NB4 (cell line): ENCODE measurements at regions not wholly inside any gene's neighbourhood (a gene's known extent, or its start where the extent isn't known, plus 50 kb on each side); places are given as distances from the start of the nearest gene placed in this dataset.

Experiments
- DNase-seq: peaks from one replicate; pipeline ENCODE4 v3.0.0; 2010; ENCODE audit warnings: low read depth
- H3K4me3 ChIP-seq: one replicate; pipeline ENCODE4 v1.5.1; 2011; ENCODE audit warnings: mild to moderate bottlenecking, low read depth, low read length, moderate library complexity
- MYC ChIP-seq: IDR thresholded peaks from 2 replicates; pipeline ENCODE4 v1.6.1; 2011; ENCODE audit warnings: low read depth, low read length
- POLR2A ChIP-seq: IDR thresholded peaks from 2 replicates; pipeline ENCODE4 v1.6.1; 2011; ENCODE audit warnings: mild to moderate bottlenecking; ENCODE audit not compliant: insufficient read length; ENCODE audit errors: extremely low read depth
- TF ChIP-seq, protein P1 (sequence below): IDR thresholded peaks from 2 replicates; pipeline ENCODE4 v1.6.1; 2011; ENCODE audit warnings: low read depth, low read length
- TF ChIP-seq, protein P2 (sequence below): IDR thresholded peaks from one replicate; pipeline ENCODE4 v1.5.1; 2012; ENCODE audit warnings: low read depth, low read length

DNA sequence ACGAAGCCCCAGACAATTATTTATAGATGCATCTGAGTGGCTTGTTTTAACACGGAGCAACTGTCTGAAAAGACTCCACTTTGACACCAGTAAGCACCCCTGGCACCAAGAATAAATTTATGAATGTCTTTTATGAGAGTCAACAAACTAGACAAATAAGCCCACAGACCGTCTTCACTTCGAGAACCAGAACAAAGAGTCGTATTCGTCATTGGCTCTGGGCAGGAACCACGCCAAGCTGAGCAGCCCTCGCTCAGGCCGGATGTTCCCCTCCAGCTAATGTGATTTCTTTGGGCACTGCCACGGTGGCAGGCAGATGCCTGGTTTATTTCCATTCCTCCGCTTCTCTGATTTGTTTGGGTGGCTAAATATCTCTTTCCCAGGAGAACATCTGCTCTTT lies 91.9 kb upstream of the STC2 start:
- DNase-seq: no peak
- no peak overlapping the region for H3K4me3 ChIP-seq
- no peak for TF ChIP-seq POLR2A
- TF ChIP-seq, protein P1, sequence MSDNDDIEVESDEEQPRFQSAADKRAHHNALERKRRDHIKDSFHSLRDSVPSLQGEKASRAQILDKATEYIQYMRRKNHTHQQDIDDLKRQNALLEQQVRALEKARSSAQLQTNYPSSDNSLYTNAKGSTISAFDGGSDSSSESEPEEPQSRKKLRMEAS: no peak

DNA sequence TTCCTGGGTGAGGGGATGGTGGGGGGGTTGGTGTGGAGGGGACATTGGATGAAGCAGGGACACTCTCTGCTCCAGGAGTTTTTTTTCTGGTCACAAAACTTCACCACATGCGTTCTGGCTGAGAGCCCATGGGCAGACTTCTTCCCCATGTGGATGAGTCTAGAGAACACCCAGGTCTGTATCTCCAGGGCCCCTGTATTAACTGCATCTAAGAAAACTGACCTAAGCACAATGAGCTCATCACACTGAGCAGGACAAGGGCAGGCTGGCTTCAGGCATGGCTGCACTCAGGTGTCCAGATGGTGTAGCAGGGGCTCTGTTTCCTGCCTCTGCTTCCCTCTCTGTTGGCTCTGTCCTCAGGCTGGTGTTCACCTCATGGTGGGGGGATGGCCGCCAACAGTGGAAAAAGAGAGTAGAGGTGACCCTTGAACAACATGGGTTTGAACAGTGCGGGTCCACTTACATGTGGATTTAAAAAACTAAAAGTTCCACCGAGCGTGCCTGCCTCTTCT lies 85.3 kb upstream of the STC2 start:
- TF ChIP-seq, protein P2, sequence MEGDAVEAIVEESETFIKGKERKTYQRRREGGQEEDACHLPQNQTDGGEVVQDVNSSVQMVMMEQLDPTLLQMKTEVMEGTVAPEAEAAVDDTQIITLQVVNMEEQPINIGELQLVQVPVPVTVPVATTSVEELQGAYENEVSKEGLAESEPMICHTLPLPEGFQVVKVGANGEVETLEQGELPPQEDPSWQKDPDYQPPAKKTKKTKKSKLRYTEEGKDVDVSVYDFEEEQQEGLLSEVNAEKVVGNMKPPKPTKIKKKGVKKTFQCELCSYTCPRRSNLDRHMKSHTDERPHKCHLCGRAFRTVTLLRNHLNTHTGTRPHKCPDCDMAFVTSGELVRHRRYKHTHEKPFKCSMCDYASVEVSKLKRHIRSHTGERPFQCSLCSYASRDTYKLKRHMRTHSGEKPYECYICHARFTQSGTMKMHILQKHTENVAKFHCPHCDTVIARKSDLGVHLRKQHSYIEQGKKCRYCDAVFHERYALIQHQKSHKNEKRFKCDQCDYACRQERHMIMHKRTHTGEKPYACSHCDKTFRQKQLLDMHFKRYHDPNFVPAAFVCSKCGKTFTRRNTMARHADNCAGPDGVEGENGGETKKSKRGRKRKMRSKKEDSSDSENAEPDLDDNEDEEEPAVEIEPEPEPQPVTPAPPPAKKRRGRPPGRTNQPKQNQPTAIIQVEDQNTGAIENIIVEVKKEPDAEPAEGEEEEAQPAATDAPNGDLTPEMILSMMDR: no peak
- TF ChIP-seq POLR2A: no peak
- no peak for TF ChIP-seq MYC
- TF ChIP-seq, protein P1: no peak
- no peak for DNase-seq
- no peak overlapping the region for H3K4me3 ChIP-seq

DNA sequence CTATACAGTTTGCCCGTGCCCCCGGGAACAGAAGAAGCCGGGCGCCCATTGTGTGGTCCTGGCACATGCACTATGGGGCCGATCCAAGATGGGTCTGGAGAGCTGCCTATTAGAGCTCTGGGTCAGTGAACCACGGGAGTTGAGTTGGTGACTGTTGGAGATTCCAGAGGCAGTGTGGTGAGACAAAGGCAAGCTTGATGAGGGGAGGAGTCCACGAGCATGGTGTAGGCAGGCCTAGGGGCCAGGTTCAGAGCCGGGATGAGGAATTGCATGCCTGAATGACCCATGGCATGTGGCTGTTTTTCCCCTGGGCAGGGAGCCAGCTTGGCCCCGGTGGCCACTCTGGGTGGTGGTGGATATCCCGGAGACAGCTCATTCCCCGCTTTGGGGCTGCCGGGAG lies 84.4 kb upstream of the STC2 start:
- no peak for TF ChIP-seq POLR2A
- no peak for TF ChIP-seq MYC
- TF ChIP-seq, protein P2: no peak
- TF ChIP-seq, protein P1: no peak
- H3K4me3 ChIP-seq: no peak overlapping the region
- DNase-seq: no peak

DNA sequence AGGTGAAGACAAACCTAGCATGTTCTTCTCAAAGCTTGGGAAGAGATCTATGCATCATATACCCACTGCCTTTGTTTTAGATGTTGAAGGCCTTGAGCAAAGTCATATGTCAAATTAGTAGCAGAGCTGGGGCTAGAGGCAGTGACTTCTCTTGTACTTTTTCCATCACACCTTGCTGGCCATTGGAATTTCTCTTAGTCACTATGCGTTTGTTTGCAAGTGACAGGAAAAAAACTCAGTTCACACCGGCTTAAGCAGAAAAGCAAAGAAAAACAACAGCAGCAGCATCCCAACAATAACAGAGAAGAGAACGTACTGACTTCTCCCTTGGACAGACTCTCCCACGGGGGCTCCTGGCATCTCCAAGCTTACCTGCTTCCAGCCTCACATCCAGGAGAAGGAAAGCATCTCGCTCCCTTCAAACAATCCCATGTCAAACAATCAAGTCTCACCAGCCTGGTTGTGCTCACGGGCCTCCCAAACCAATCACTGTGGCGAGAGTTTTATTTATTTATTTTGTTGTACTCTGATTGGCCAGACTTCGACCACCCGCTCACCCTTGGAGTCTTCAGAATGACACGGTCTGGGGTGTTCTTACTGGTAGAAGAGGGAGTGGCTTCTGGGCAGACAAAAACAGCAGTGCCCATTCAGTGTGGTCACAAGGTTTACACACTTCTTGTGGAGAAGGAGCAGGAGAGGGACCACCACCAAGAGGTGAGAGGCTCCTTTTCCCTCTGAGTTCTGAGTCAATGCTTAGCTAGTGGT lies 83.8 kb upstream of the STC2 start:
- H3K4me3 ChIP-seq: no peak overlapping the region
- TF ChIP-seq, protein P1: no peak
- TF ChIP-seq, protein P2: no peak
- TF ChIP-seq POLR2A (no peak), MYC (no peak)
- DNase-seq: no peak

DNA sequence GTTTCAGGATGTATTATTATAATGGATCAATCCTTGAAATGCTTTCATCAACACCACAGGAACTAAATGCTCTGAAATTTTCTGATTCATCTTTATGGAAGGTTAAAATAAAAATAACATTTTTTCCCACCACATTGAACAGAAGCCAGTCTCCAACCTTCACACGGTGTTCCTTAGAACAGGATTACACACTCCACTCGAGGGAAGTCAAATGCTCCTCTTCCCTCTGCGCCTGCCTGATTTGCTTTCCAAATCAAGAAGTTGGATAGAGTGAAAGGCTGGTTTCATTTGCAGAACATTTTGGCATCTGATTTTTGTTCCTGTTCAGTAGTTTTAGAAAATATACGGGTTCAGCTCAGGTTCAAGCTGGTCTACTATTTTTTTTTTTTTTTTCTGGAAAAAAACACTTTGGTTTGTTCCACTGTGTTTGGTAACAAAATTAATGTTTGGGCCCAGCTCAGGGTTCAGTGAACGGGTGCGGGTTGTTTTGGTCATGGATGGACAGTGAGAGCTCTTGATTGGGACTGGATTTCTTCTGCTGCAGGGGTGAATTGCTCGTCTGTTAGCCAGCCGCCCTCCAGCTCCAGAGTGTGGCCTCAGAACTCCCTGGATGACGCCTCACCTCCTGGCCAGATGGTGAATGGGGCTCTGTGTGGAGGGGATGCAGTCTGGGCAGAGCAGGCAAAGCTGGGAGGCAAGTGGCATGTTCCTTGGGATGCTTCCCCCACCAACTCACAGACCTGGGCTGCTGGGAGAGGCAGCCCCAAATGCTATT lies 82.4 kb upstream of the STC2 start:
- TF ChIP-seq POLR2A: no peak

DNA sequence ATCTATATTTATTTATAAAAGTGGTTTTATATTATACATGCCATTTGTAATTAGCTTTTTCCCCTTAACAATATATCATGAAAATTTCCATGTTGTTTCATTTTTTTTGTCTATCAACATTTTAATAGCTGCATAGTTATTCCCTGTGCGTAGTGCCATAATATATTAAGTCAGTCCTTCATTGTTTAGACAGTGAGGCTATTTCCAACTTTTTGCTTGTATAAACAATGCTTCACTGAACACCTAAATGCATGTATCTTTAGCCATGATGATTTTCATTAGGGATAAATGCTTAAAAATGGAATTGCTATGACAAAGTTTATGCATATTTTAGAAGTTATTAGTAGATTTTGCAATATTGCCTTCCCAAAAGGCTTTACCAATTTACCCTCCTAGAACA lies 80.7 kb upstream of the STC2 start:
- TF ChIP-seq MYC (no peak), POLR2A (no peak)
- TF ChIP-seq, protein P2: no peak
- TF ChIP-seq, protein P1: no peak
- DNase-seq: no peak
- no peak overlapping the region for H3K4me3 ChIP-seq

More for the DNA sequence above, 82.4 kb upstream of the STC2 start:
- H3K4me3 ChIP-seq: no peak overlapping the region
- no peak for DNase-seq
